ENCODE measurements at regions not wholly inside any gene's neighbourhood (a gene's known extent, or its start where the extent isn't known, plus 50 kb on each side); places are given as distances from the start of the nearest gene placed in this dataset.

- TF ChIP-seq, protein P1, sequence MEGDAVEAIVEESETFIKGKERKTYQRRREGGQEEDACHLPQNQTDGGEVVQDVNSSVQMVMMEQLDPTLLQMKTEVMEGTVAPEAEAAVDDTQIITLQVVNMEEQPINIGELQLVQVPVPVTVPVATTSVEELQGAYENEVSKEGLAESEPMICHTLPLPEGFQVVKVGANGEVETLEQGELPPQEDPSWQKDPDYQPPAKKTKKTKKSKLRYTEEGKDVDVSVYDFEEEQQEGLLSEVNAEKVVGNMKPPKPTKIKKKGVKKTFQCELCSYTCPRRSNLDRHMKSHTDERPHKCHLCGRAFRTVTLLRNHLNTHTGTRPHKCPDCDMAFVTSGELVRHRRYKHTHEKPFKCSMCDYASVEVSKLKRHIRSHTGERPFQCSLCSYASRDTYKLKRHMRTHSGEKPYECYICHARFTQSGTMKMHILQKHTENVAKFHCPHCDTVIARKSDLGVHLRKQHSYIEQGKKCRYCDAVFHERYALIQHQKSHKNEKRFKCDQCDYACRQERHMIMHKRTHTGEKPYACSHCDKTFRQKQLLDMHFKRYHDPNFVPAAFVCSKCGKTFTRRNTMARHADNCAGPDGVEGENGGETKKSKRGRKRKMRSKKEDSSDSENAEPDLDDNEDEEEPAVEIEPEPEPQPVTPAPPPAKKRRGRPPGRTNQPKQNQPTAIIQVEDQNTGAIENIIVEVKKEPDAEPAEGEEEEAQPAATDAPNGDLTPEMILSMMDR (conservative IDR thresholded peaks at IDR 0.05; ENCODE audit: low read length): no peak
- no peak for TF ChIP-seq EZH2phosphoT487 (IDR thresholded peaks at IDR 0.05; ENCODE audit: borderline replicate concordance)
Observed at GRCh38 chr16:51449441-51449840, 298.4 kb upstream of the SALL1 start.
